GM06990 (cell line): ENCODE measurements at regions not wholly inside any gene's neighbourhood (a gene's known extent, or its start where the extent isn't known, plus 50 kb on each side); places are given as distances from the start of the nearest gene placed in this dataset.

ENCODE experiments used
- DNase-seq: peaks from one replicate; pipeline ENCODE4 v3.0.0-alpha.2; 2011; ENCODE audit not compliant: insufficient read length; ENCODE audit errors: extremely low read depth
- H3K27me3 ChIP-seq: replicated peaks from 2 replicates; pipeline ENCODE4 v1.6.0; 2011; ENCODE audit warnings: low read length; ENCODE audit not compliant: control insufficient read depth, insufficient read depth
- H3K36me3 ChIP-seq: 2 replicates; pipeline ENCODE4 v1.5.1; 2011; ENCODE audit warnings: low read length; ENCODE audit not compliant: control insufficient read depth, insufficient read depth
- H3K4me3 ChIP-seq: replicated peaks from 2 replicates; pipeline ENCODE4 v1.5.1; 2011; ENCODE audit warnings: low read depth, mild to moderate bottlenecking, control low read depth, low read length
- TF ChIP-seq, protein P1 (sequence below): IDR thresholded peaks from 2 replicates; pipeline ENCODE4 v1.5.1; 2011; ENCODE audit warnings: low read length, control low read depth, mild to moderate bottlenecking, inconsistent platforms; ENCODE audit not compliant: insufficient read depth, poor library complexity, severe bottlenecking

DNA sequence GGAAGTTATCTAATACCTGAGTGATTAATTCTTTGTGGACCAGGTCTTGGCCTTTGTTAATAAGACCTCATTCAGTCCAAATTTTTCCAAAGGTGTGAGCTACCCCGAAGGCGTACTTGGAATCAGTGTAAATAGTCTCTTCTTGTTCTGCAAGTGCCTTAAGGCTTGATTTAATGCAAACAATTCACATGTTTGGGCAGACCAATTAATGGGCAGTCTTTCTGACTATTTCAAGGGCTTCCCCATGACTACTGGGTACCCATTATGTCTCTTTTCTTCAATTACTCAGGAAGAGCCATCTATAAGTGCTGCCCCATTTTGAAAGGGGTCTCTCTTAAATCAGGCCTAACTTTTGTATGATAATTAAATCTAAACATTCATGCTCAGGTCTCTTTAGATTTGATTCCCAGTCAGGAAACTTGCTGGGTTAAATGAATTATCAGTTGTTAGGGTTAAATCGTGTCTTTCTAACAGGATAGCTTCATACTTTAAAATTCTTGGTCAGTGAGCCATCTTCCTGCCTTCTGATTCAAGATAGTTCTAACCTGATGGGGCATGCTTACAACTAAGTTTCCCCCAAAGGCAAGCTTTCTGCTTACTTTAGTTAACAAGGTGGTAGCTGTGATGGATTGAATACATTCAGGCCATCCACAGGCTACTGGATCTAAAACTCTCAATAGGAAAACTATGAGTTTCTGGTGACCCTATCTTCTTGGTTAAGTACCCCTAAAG, 179.6 kb downstream of the CCNG2 start:
- Histone ChIP-seq H3K4me3 (no peak overlapping the region), H3K36me3 (no peaks in the 10 kb centered on the region), H3K27me3 (no peaks in the 10 kb centered on the region)
- DNase-seq, result no peak
- TF ChIP-seq, protein P1, sequence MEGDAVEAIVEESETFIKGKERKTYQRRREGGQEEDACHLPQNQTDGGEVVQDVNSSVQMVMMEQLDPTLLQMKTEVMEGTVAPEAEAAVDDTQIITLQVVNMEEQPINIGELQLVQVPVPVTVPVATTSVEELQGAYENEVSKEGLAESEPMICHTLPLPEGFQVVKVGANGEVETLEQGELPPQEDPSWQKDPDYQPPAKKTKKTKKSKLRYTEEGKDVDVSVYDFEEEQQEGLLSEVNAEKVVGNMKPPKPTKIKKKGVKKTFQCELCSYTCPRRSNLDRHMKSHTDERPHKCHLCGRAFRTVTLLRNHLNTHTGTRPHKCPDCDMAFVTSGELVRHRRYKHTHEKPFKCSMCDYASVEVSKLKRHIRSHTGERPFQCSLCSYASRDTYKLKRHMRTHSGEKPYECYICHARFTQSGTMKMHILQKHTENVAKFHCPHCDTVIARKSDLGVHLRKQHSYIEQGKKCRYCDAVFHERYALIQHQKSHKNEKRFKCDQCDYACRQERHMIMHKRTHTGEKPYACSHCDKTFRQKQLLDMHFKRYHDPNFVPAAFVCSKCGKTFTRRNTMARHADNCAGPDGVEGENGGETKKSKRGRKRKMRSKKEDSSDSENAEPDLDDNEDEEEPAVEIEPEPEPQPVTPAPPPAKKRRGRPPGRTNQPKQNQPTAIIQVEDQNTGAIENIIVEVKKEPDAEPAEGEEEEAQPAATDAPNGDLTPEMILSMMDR, result no peak

DNA sequence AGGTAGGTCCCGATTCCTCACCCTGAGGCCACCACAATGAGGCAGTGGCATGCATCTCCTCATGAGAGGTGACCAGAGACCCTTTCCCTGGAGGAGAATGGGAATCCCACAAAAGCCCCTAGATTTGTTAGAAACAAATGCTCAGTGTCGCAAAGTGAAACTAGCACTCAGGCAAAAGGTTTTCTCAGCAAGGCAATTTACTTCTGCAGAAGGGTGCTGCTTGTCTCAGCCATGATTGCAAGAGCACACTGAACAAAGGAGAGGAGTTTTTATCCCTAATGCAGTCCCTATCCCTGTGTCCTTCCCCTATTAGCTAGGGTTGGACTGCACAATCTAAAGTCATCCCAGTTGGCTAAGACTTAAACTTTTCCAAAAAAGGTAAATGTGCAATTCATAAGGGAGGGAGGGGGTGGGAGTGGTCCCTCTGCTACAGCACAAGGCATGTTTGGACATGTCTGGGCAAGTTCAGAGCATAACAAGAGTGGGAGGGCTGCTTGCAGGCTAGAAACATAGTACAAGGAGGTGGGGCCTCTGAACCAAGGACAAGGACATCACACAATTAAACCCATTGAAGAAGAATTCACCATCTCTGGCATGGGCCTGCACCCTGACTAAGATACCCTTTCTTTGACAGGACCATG, 185.3 kb downstream of the CCNG2 start:
- no peaks in the 10 kb centered on the region for H3K36me3 ChIP-seq
- TF ChIP-seq, protein P1, result no peak
- no peak for DNase-seq
- H3K27me3 ChIP-seq, result no peaks in the 10 kb centered on the region
- no peak overlapping the region for H3K4me3 ChIP-seq

DNA sequence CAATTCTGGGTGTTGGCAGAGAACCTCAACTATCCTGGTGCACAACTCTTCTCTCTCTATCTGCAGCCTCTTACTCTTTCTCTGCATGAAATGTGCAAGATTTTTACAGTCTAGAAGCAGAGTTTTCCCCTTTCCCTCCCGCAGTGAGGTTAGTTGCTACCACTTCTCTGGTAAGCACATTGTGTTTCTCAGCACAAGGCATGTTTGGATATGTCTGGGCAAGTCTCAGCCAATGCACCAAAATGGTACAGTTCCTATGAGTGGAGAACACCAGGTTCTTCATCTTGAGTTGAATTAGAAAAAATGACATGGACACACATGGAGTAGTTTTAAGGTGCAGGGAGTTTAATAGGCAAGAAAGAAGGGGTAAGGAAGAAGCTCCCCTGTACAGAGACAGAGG, 187.0 kb downstream of the CCNG2 start:
- DNase-seq, result no peak
- TF ChIP-seq, protein P1, result no peak
- H3K4me3 ChIP-seq, result no peak overlapping the region

DNA sequence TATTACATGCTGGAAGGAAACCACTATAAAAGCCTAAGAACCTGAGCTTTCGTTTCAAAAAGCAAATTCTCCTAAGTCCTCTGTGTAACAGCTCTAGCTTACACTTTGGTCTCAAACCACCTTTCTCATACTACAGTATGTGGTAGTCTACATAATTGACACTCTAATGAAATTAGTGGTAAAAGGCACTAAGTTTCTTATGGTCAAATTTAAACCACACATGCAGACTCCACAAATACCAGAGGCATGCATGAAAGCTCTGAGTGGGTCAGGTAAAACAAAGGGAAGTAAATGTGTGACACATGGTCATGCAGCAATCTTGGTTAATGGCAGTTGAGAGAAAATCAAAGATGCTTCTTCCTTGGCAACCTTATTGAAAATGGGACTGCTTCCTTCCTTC, 187.8 kb downstream of the CCNG2 start:
- H3K4me3 ChIP-seq, result no peak overlapping the region
- no peaks in the 10 kb centered on the region for H3K36me3 ChIP-seq
- TF ChIP-seq, protein P1, result no peak
- H3K27me3 ChIP-seq, result no peaks in the 10 kb centered on the region
- no peak for DNase-seq

More for the DNA sequence above, 187.0 kb downstream of the CCNG2 start:
- Histone ChIP-seq H3K27me3 (no peaks in the 10 kb centered on the region), H3K36me3 (no peaks in the 10 kb centered on the region)

DNA sequence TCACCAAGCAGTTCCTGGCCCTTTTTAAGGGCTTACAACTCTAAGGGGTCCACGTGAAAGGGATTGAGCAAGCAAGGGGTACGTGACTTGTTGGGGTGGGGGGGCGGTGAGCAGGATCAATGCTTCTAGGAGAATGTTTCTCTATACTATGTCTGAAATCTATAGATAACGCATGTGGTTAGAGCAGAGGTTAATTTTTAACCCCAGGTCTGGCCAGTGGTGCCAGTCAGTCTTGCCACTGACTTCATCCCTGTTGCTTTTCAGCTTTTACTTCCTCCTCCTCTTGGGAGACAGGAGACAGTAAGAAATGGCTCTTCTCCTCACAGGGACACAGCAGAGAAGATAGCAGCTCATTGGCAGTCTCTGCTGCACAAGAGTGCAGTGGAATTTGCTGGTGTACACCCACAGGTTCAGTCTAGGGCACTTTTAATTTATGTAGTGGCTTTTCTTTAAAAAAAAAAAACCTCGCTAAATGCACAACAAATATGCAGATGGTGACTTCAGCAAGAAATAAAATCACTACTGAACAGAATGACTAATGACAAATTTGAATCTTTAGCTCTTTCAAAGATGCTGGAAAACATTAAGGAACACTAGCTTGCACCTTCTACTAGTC, 190.5 kb downstream of the CCNG2 start:
- Histone ChIP-seq H3K36me3 (no peaks in the 10 kb centered on the region), H3K4me3 (no peak overlapping the region), H3K27me3 (no peaks in the 10 kb centered on the region)
- no peak for DNase-seq
- TF ChIP-seq, protein P1, result no peak
